GM12865 (cell line): ENCODE measurements at regions not wholly inside any gene's neighbourhood (a gene's known extent, or its start where the extent isn't known, plus 50 kb on each side); places are given as distances from the start of the nearest gene placed in this dataset.
"Not testable (repeated sequence)": the region's sequence is repeated elsewhere in the genome, so short reads cannot be mapped to it uniquely, and the experiment has no call there.

Experiments used
- DNase-seq: peaks from one replicate; pipeline ENCODE4 v3.0.0; 2010; ENCODE audit warnings: low read depth
- H3K4me3 ChIP-seq: 2 replicates; pipeline ENCODE4 v1.5.1; 2011; ENCODE audit warnings: mild to moderate bottlenecking, low read depth, low read length, control low read depth
- TF ChIP-seq, protein P1 (sequence below): IDR thresholded peaks from 2 replicates; pipeline ENCODE4 v1.5.1; 2011; ENCODE audit warnings: low read length, control low read depth, low read depth, inconsistent platforms; ENCODE audit not compliant: insufficient read depth; ENCODE audit errors: missing control alignments

DNA sequence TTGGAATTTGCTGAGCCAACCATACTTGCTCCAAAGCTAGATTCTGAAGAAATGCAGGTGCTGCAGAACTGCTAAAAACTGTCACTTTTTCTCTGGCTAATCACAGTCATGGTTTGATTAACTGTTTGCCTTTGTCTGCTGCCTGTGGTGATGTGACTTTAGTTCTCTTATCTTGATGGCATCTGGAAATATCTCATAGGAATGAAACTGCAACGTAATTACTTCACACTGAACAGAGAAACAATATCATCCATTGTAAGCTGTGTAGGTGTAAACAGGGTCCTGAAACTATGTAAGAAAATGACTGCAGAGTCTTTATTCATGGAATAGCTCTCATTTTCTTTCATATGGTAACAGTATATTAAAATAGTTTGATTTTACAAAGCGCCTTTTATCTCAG is 721.9 kb upstream of the HS3ST5 start:
- no peak for DNase-seq
- no peak overlapping the region for H3K4me3 ChIP-seq
- TF ChIP-seq, protein P1, sequence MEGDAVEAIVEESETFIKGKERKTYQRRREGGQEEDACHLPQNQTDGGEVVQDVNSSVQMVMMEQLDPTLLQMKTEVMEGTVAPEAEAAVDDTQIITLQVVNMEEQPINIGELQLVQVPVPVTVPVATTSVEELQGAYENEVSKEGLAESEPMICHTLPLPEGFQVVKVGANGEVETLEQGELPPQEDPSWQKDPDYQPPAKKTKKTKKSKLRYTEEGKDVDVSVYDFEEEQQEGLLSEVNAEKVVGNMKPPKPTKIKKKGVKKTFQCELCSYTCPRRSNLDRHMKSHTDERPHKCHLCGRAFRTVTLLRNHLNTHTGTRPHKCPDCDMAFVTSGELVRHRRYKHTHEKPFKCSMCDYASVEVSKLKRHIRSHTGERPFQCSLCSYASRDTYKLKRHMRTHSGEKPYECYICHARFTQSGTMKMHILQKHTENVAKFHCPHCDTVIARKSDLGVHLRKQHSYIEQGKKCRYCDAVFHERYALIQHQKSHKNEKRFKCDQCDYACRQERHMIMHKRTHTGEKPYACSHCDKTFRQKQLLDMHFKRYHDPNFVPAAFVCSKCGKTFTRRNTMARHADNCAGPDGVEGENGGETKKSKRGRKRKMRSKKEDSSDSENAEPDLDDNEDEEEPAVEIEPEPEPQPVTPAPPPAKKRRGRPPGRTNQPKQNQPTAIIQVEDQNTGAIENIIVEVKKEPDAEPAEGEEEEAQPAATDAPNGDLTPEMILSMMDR, result no peak

DNA sequence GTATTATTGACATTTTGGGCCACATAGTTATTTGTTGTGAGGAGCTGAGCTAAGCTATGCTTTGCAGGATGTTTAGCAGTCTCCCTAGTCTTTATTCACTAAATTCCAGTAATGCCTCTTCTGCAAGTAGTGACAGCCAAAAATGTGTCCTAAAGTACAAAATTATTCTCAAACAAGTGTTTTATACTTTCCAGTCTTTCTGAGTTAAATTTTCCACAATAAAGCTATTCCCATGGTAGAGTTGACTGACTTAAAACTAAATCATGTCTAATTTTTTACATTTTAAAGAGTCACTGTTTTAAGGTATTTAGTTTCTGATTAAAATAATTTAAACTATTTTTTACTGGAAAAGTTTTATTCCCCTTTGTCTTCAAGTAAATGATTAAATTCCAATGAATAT is 717.8 kb upstream of the HS3ST5 start:
- H3K4me3 ChIP-seq, result no peak overlapping the region
- DNase-seq, result no peak
- TF ChIP-seq, protein P1, result no peak

DNA sequence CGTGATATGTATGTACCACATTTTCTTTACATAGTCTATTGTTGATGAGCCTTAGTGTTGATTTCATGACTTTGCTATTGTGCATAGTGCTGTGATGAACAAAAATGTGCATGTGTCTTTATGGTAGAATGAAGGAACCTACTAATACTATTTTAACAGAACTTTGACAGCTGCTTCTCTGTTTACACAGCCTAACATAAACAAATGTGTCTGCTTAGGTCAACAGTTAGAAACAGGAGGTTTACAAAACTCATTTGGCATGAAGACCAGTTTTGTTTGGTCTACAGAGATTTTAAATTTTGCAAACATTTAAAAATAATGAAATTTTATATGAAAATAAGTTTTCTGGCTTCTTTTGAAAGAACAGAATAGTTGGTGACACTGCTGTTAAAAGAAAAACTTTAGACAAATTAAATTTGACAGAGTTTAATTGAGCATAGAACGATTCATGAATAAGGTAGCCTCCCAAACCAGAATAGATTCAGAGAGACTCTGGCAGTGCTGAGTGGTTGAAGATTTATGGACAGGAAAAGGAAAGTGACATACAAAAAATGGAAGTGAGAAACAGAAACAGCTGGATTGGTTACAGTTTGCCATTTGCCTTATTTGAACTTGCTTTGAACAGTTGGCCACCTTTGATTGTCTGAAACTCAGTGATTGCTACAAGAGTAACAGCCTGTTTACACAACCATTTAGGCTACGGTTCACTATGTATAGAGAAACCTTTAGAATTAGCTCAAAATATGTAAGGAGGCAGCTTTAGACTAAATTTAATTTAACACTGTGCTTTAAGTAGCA is 715.8 kb upstream of the HS3ST5 start:
- TF ChIP-seq, protein P1, result no peak
- H3K4me3 ChIP-seq, result no peak overlapping the region
- DNase-seq, result no peak

DNA sequence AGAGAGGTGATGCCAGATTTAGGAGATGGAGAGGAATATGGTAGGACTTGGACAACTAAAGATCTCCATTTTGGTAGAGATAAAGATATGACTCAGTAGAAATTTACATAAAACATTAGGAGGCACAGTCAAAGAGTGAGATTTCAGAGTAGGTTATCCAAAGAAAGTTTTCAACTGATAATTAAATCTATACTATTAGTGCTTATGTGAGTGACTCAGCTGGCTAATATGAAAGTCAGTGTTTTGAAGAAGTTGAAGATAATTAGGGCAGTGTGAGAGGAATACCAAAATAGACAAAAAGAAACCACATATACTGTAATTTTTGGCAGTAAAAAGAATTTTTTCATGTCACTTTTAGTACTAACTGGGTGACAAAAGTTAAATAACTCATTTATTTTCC is 712.8 kb upstream of the HS3ST5 start:
- DNase-seq, result no peak
- TF ChIP-seq, protein P1, result no peak
- H3K4me3 ChIP-seq, result no peak overlapping the region

DNA sequence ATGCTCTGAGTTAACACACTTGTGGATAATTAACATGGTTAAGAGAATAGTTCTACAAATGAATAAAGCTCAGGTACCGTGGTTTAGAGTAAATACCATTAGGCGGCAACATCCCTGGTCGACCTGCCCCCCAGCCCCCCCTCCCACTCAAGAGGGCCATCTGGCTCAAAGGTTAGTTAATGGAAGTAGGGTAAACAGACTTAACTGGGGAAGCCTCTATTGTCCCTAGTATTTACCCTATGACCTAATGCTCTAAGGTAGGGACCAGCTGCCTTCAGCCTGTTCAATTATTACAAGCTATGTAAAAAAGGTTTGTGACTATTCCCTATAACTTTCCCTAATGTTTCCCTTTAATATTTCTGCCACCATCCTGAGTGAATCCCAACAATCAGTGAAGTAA is 711.4 kb upstream of the HS3ST5 start:
- DNase-seq, result not testable (repeated sequence)

DNA sequence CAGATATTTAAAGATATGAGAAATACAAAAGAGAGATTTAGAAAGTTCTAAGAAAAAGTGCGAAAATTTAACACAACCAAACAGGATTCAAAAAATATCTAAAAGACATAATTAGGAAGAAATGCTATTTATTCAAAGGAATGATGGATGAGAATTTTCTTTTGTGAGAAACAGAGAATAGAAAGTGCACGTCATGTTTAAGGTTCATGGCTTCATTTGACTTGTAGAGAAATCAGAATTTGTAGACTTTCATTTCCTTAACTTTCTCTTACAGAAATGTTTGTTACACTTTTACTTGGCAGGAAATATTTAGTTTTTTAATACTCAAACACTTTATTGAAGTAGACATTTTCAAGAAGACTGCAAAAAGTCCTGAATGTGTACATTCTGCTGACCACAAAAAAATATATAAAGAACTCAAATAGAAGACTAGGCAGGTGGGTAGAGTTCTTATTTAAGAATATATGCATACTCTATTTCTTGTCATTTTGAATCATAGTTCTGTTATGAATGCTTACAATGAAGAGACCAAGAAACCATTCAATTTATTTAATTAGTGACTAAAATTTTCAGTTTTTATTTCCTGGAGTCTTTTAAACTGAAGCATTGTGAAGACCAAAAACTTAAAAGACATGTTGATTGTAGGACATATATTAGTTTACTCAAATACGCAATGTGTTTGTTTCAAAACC is 710.5 kb upstream of the HS3ST5 start:
- DNase-seq, result no peak
- H3K4me3 ChIP-seq, result no peak overlapping the region
- TF ChIP-seq, protein P1, result no peak

More for the DNA sequence above, 711.4 kb upstream of the HS3ST5 start:
- not testable (repeated sequence) for H3K4me3 ChIP-seq

DNA sequence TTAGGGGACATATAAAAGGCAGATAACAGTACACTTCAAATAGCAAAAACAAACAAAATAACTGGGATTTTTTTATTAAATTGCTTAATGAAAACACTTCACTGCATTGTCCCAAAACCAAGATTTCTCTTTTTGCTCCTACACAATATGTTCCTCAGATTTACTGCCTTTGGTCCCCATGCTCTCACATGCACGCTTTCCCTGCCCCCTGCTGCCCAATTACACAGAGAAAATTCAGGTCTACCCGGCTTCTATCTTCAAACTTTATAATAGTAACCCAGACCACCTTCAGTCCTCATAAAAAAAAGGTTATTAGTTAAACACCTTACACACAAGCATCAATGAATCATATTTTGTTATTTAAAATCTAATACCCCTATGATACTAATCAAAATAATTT is 673.8 kb upstream of the HS3ST5 start:
- DNase-seq, result no peak
- TF ChIP-seq, protein P1, result no peak

More for the DNA sequence above, 673.8 kb upstream of the HS3ST5 start:
- H3K4me3 ChIP-seq, result no peak overlapping the region
